HK-2 (cell line): ENCODE measurements at regions not wholly inside any gene's neighbourhood (a gene's known extent, or its start where the extent isn't known, plus 50 kb on each side); places are given as distances from the start of the nearest gene placed in this dataset.

Experiments used
- DNase-seq: peaks from one replicate; pipeline ENCODE4 v3.0.0-alpha.2; 2018; ENCODE audit not compliant: unreplicated experiment

DNA sequence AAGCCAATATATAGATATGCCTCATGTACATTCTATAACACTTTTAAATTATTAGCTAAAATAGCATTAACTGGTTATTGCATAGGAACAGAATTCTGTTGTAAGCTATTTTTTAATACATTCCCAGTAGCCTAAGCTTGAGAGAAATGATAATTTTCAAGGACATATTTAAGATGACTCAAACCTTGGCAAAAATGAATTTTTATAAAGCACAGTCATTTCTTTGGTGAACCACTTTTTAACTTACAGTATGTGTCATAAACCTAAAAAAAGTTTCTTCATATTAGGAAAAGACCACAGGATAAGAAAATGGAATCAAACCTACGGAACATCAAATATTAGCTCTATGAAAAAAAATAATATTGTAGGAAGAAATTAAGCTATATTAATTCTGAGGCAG, 986.3 kb downstream of the STIM2 start:
- no peak for DNase-seq

DNA sequence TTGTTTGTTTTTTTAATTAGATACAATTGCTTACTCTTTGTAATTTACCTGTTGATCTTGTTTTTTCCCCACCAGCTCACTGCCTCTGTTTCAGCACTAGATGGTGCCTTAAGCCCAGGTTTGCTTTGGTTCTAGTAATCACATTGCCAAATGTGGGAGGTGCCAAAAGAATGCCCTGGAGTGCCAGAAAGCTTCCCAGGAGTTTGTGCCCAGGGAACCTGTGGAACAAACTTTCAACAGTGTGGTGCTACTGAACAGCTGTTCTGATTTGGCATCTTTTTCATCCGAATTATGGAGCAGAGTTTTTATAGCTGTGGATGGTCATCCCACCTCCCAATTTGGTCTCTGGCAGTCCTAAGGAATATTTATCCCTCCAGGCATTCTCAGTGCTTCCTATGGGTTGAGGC, 1000.7 kb downstream of the STIM2 start:
- peak; percentile 15 for DNase-seq

GRCh38 chr4:27861802-27862201, 1001.2 kb downstream of the STIM2 start:
- no peak for DNase-seq

DNA sequence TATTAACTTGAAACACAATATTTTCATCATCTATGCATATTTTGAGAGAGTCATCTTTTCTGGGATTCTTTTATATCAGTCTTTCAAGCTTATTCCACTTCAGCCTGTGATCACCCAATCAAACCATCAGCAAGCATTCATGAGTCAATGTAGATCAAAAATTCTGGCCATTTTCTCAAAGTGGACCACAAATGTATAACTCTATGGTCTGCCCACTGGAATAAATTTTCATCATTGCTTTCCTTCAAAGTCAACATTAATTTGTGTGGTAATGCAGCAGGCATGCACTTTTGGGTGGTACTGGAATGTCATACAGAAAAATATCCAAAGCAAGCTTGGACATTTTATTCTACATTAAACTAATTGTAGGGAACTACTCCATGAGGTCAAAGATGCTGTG, 1013.0 kb downstream of the STIM2 start:
- no peak for DNase-seq

DNA sequence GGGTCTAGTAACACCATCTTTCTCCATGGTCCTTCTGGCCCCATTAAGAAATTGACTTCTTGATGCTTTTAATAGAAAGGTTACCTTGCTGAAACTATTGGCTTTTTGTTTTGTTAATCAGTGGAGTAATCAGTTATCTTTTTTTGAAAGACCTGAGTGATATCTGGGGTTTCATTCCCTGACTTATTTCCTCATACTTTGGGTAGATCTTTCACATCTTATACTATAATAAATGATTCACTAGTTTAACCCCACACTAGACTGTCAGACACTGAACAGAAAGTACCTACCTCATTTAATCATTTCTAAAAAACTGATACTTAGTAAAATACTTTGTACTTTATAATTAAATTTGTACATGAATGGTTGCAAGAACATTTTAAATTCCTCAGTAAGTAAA, 1021.1 kb downstream of the STIM2 start:
- DNase-seq: no peak

- no peak for DNase-seq
Observed at GRCh38 chr4:27886120-27886519, 1025.5 kb downstream of the STIM2 start.

DNA sequence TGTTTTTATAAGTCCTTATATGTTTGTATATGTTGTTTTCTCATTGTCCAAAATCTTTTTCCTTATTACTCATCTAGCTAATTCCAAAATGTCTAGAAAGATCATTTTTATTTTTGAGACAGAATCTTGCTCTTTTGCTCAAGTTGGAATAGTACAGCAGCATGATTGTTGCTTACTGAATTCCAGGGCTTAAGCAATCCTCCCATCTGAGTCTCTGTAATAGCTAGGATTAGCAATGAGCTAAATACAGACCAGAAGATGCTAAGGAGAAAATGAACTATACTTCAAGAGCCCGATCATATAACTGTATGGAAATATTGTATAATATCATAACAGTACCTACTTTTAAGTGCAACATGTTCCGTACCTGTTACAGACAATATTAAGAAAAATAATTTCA, 1027.0 kb downstream of the STIM2 start:
- DNase-seq: no peak

- no peak for DNase-seq
Observed at GRCh38 chr4:27888505-27888904, 1027.9 kb downstream of the STIM2 start.

DNA sequence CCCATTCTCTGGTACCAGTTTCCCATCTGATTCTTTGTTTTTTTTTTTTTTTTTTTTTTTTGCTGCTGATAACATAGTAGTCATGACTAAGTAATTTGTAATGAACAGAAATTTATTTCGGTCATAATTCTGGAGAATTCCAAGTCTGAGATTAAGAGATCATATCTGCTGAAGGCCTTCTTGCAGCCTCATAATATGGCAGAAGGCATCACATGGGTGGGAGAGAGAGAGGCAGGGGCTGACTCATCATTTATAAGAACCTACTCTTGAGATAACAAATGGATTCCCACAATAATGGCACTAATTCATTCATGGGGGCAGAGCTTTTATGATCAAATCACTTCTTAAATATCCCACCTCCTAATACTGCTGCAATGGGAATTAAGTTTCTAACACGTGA, 1034.3 kb downstream of the STIM2 start:
- no peak for DNase-seq

- no peak for DNase-seq
Observed at GRCh38 chr4:27908356-27908755, 1047.7 kb downstream of the STIM2 start.

- DNase-seq: no peak
Observed at GRCh38 chr4:27910227-27910626, 1049.6 kb downstream of the STIM2 start.

- DNase-seq: no peak
Observed at GRCh38 chr4:27911047-27911446, 1050.4 kb downstream of the STIM2 start.

- DNase-seq: no peak
Observed at GRCh38 chr4:27913738-27914137, 1053.1 kb downstream of the STIM2 start.

DNA sequence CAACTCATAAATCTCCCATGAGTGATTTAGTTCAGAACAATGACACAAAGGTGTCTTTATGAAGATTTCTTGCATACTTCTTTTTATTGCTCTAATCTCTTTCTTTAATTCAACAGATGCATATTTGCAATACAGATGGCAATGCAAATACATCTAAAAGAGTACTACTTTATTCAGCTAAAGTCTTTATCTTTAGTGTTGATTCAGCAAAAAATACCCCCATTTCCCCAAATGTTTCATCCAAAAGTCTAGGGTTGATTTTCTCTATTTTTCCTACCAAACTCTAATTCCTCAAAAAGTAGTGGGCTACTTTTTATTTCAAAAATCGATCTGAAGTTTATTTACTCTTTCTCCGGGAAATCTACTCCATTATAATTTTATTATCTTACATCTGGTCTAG, 1055.2 kb downstream of the STIM2 start:
- DNase-seq: no peak

GRCh38 chr4:27916452-27917184, 1056.0 kb downstream of the STIM2 start:
- DNase-seq: no peak

GRCh38 chr4:27917381-27917780, 1056.7 kb downstream of the STIM2 start:
- no peak for DNase-seq

- no peak for DNase-seq
Observed at GRCh38 chr4:27921231-27921630, 1060.6 kb downstream of the STIM2 start.

DNA sequence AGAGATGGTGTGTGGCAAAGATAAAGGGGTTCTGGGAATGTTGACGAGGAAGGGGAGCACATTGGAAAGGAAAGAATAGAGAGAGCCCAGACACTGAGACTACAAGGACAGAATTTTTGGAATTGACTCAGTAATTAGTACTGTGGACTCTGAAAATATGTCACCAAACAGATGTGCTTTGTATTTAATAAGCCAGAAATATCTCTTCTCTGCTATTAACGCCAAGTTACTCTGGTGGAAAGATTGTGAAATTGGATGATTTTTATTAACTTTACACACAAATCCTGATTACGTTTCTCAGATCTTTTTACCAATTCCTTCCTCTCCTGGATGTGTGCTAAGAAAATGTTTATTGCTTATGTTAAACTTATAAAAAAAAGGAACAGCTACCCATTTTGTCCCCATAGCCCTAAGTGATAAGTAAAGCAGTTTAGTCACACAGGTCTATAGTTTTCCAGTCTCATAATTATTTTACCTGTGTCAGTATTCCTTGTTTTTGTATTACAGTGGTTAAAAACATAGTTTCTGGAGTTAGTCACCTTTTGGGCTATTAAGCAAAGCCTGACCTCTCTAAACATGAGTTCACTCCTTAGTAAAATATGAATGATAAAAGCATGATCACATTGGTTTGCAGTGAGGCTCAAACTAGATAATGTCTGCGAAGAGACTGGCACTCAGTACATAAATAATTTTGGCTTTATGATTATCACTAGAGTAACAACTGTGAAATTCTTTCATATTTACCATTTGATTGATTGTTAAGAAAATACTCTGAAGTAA, 1068.3 kb downstream of the STIM2 start:
- no peak for DNase-seq

DNA sequence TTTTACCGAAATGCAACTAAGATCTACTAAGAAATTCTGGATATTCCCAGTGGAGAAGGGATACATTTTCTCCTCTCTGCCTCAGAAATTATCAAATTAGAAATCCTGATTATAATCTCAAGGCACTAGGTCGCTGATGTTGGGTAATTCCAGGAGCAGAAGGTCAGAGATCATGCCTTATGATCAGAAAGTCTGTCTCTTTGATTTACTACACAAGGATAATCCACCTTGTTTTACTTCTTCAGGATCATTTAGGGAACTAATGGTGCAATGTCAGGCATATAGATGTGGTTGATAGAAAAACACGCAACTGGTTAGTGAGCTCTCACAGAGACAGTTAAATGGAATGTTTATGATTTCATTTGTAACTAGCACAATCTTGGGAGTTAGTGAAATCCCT, 1069.7 kb downstream of the STIM2 start:
- no peak for DNase-seq

DNA sequence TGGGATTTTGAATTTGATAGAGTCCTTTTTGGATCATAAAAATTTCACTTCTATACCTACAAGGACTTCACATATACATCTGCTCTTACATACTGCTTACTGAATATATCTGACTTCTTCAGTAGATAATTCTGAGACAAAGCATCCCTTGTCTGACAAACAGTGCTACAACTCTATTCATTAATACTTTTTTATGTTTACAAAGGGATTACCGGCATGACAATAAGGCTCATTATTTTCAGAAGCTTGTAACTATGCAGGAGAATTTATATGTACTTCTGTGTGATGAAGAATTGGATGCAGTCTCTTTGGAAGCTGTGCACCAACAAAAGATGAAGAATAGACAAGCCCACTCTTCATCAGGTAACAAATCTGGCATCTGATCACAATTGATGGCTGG, 1070.3 kb downstream of the STIM2 start:
- no peak for DNase-seq

DNA sequence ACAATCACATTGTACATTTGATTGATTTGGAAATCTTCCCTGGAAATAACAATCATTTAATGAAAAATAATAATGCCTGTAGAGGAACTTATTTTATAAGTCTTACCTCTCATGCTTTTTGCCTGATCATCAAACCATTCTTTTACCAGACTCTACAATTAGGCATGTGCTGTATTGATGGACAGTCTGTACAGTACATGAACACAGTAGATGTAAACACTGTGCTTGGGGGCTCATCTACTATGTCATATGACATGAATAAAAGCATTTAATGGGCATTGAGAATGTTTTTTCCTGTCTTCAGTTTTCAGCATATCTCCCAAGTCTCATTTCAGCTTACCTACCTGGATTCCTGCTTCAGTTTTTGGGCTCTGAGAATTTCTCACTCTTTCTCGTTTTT, 1070.9 kb downstream of the STIM2 start:
- DNase-seq: no peak

DNA sequence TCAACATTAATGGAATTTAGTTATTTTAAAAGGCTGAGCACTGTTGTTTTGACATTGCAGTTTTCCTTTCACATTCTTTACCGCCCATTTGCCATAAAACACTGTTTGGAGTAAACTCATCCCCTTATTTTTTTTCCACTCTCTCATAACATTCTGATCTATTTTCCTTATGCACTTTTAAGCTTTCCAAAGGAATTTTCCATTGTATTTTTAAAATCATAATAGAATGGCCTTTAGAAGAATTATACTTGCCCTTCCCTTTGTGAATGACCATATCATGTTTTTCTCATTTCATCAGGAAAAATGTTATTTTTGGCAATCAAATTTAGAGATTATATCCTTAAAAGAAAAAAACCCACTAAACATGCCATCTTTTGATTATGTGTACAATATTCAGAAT, 1074.2 kb downstream of the STIM2 start:
- no peak for DNase-seq

DNA sequence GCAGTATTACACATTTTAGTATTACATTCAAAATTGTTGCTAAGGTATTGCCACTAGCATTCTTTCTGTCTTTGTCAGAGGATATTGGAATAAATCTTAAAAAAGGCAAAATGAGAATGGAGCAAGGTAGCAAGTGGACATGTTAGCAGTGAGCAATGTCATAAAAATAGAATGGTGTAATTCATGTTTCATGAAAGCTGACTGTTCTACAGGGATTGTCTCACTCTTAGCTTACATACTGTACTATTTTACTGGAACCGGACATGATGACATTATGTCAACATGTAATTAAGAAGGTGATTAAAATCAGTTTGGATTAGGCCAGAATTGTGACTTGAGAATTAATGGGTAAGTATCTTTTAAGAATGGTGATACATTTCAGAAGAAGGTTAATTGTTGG, 1086.2 kb downstream of the STIM2 start:
- DNase-seq: no peak

DNA sequence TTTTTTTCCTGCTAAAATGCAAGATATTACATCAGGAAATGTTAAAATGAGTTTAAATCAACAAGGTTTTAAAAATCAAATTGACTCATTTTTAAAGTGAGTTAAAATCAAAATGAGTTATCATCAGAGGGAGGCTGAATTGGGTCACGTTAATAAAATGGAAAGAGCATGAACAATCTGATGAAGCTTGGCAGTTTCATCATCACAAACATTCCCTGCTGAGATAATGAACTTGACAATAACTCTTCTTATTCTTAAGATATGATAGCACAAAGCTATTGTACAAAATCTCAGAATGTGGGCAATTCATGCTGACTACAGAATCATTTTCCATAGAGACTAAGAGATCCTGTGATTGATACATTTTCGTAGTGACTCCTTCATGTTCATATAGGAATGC, 1086.7 kb downstream of the STIM2 start:
- no peak for DNase-seq
